Fibroblast of mammary gland (primary cell): ENCODE measurements at regions not wholly inside any gene's neighbourhood (a gene's known extent, or its start where the extent isn't known, plus 50 kb on each side); places are given as distances from the start of the nearest gene placed in this dataset.
A peak's percentile ranks its signal among the peaks of the same experiment; 100 is the strongest.

Experiments used
- DNase-seq: peaks from one replicate; pipeline ENCODE4 v3.0.0-alpha.2; 2010; ENCODE audit warnings: low read depth
- H3K4me3 ChIP-seq: 2 replicates; pipeline ENCODE4 v1.5.1; 2011; ENCODE audit warnings: low read depth, mild to moderate bottlenecking, low read length, moderate library complexity; ENCODE audit not compliant: control insufficient read depth
- CTCF ChIP-seq: conservative IDR thresholded peaks from 2 replicates; pipeline ENCODE4 v1.5.1; 2011; ENCODE audit warnings: low read depth, low read length, inconsistent platforms; ENCODE audit not compliant: control insufficient read depth, insufficient read depth

GRCh38 chr7:137096607-137097006 is 228.2 kb downstream of the CHRM2 start:
- DNase-seq: no peak

GRCh38 chr7:137093198-137093597 is 224.7 kb downstream of the CHRM2 start:
- no peak for TF ChIP-seq CTCF
- DNase-seq: no peak
- no peak overlapping the region for H3K4me3 ChIP-seq

More at GRCh38 chr7:137096607-137097006, 228.2 kb downstream of the CHRM2 start:
- TF ChIP-seq CTCF: no peak
- H3K4me3 ChIP-seq: no peak overlapping the region

GRCh38 chr7:137091396-137091795 is 222.9 kb downstream of the CHRM2 start:
- TF ChIP-seq CTCF: peak; percentile 31
- no peak overlapping the region for H3K4me3 ChIP-seq
- DNase-seq: peak; percentile 16

GRCh38 chr7:137086896-137087295 is 218.4 kb downstream of the CHRM2 start:
- no peak for DNase-seq
- no peak for TF ChIP-seq CTCF
- no peak overlapping the region for H3K4me3 ChIP-seq

DNA sequence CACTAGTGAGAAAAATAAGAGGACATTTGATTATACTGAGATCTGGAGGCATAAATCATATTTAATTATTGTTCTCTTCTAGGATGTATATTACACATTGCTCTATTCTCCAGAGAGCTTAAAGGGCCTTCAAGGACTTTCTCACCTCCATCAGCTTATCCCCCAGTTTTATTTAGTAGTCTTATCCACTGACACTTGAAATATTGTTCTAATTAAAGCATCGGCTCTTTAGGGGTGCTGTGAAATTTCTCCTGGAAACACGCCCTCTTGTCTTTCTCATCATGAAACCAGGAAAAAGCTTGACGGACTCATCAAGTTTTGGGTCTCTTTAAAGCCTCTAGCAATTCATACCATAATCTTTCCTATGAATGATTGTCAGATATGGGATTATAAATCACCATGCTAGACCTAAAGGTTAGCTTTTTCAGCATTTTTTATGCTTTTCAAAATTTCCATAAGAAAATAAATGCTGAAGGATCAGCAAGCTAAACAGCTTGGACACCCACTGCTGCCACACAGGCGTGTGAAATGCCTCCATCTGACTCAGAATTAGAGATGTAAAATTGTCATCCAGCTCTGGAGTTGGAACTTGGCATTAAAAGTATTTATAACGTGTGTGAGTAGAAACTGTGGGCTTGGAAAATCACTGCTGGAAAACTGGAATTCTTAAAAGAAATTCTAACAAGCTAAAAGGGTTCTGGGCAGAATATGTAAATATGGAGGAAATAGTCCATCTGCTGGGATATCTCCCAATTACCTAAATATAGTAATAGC is 216.3 kb downstream of the CHRM2 start:
- DNase-seq: no peak
- TF ChIP-seq CTCF: no peak
- no peak overlapping the region for H3K4me3 ChIP-seq

- TF ChIP-seq CTCF: no peak
- no peak overlapping the region for H3K4me3 ChIP-seq
- no peak for DNase-seq
Measured at GRCh38 chr7:137082391-137082790, 213.9 kb downstream of the CHRM2 start.
